ENCODE measurements at regions not wholly inside any gene's neighbourhood (a gene's known extent, or its start where the extent isn't known, plus 50 kb on each side); places are given as distances from the start of the nearest gene placed in this dataset.
"Not testable (repeated sequence)": the region's sequence is repeated elsewhere in the genome, so short reads cannot be mapped to it uniquely, and the experiment has no call there.

DNA sequence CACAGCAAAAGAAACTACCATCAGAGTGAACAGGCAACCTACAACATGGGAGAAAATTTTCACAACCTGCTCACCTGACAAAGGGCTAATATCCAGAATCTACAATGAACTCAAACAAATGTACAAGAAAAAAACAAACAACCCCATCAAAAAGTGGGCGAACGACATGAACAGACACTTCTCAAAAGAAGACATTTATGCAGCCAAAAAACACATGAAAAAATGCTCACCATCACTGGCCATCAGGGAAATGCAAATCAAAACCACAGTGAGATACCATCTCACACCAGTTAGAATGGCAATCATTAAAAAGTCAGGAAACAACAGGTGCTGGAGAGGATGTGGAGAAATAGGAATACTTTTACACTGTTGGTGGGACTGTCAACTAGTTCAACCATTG lies 207.8 kb downstream of the USP6NL start:
- BruUV-seq (replicated peaks); H3K9me3 ChIP-seq (replicated peaks; ENCODE audit: control insufficient read depth, insufficient read depth, low read length); H3K4me1 ChIP-seq (ENCODE audit: control insufficient read depth, insufficient read depth, low read length); H2AFZ ChIP-seq (ENCODE audit: control insufficient read depth, low read depth, low read length); H3K4me3 ChIP-seq; in situ Hi-C loops (cut with MboI); SMC1A ChIA-PET (ENCODE audit: uncharacterized antibody, unreplicated experiment); H3K36me3 ChIP-seq (ENCODE audit: control insufficient read depth in 2 of 2, insufficient read depth in 2 of 2, low read length in 1 of 2); H4K20me1 ChIP-seq (ENCODE audit: control insufficient read depth, insufficient read depth); RAD21 ChIA-PET (ENCODE audit: unreplicated experiment); H3K79me2 ChIP-seq (ENCODE audit: control insufficient read depth, insufficient read depth, low read length); intact Hi-C loops (cut with micrococcal nuclease; ENCODE audit: unreplicated experiment); H3K9ac ChIP-seq (ENCODE audit: control insufficient read depth, insufficient read depth, low read length); DNase-seq (ENCODE audit: low read depth, low spot score); H3K27me3 ChIP-seq (replicated peaks in 1 of 2; ENCODE audit: control insufficient read depth in 2 of 2, insufficient read depth in 2 of 2, low read length in 1 of 2); H3K4me2 ChIP-seq (ENCODE audit: control insufficient read depth, insufficient read depth); POLR2A ChIA-PET; FAIRE-seq; H3K27ac ChIP-seq (ENCODE audit: control insufficient read depth, insufficient read depth); ATAC-seq; CTCF ChIA-PET: not testable (repeated sequence)
- 100% methylated on average over 1 of the region's 2 CpGs for WGBS (ENCODE audit: insufficient coverage, insufficient replicate concordance, low lambda C conversion rate, missing lambda C conversion rate)

GRCh38 chr10:11403116-11403515 lies 208.3 kb downstream of the USP6NL start:
- FAIRE-seq: no peak
- RAD21 ChIA-PET (ENCODE audit: unreplicated experiment): no interaction called here
- intact Hi-C loops (cut with micrococcal nuclease; ENCODE audit: unreplicated experiment) (no loop called here), in situ Hi-C loops (cut with MboI) (no loop called here)
- Histone ChIP-seq H3K27me3 (replicated peaks in 1 of 2; ENCODE audit: control insufficient read depth in 2 of 2, insufficient read depth in 2 of 2, low read length in 1 of 2) (no peaks in the 10 kb centered on the region), H3K9ac (ENCODE audit: control insufficient read depth, insufficient read depth, low read length) (no peak overlapping the region), H3K4me2 (ENCODE audit: control insufficient read depth, insufficient read depth) (no peak overlapping the region), H3K36me3 (ENCODE audit: control insufficient read depth in 2 of 2, insufficient read depth in 2 of 2, low read length in 1 of 2) (no peaks in the 10 kb centered on the region), H3K4me3 (no peak overlapping the region), H3K79me2 (ENCODE audit: control insufficient read depth, insufficient read depth, low read length) (no peaks in the 10 kb centered on the region), H2AFZ (ENCODE audit: control insufficient read depth, low read depth, low read length) (no peak overlapping the region), H4K20me1 (ENCODE audit: control insufficient read depth, insufficient read depth) (no peaks in the 10 kb centered on the region), H3K9me3 (replicated peaks; ENCODE audit: control insufficient read depth, insufficient read depth, low read length) (no peaks in the 10 kb centered on the region; the same call in 2 of the 3 replicates), H3K4me1 (ENCODE audit: control insufficient read depth, insufficient read depth, low read length) (no peaks in the 10 kb centered on the region; the same call in 1 of the 2 replicates), H3K27ac (ENCODE audit: control insufficient read depth, insufficient read depth) (no peak overlapping the region)
- DNase-seq (ENCODE audit: low read depth, low spot score): no peak
- SMC1A ChIA-PET (ENCODE audit: uncharacterized antibody, unreplicated experiment): no interaction called here
- CTCF ChIA-PET: no interaction called here
- no TSS peak for BruUV-seq (replicated peaks)
- POLR2A ChIA-PET: no interaction called here
- WGBS (ENCODE audit: insufficient coverage, insufficient replicate concordance, low lambda C conversion rate, missing lambda C conversion rate): 8% methylated on average over 11 of the region's 11 CpGs
- no peak; the same call in 2 of the 3 replicates for ATAC-seq
- TF ChIP-seq BCL3 (IDR thresholded peaks at IDR 0.05; ENCODE audit: borderline replicate concordance, insufficient read depth, low read depth, low read length, poor library complexity, severe bottlenecking): no peak
- TF ChIP-seq NRF1 (conservative IDR thresholded peaks at IDR 0.05; ENCODE audit: low read depth, low read length): no peak
- TF ChIP-seq RFX5 (IDR thresholded peaks at IDR 0.05; ENCODE audit: low read depth, low read length): no peak
- TF ChIP-seq, protein P1, sequence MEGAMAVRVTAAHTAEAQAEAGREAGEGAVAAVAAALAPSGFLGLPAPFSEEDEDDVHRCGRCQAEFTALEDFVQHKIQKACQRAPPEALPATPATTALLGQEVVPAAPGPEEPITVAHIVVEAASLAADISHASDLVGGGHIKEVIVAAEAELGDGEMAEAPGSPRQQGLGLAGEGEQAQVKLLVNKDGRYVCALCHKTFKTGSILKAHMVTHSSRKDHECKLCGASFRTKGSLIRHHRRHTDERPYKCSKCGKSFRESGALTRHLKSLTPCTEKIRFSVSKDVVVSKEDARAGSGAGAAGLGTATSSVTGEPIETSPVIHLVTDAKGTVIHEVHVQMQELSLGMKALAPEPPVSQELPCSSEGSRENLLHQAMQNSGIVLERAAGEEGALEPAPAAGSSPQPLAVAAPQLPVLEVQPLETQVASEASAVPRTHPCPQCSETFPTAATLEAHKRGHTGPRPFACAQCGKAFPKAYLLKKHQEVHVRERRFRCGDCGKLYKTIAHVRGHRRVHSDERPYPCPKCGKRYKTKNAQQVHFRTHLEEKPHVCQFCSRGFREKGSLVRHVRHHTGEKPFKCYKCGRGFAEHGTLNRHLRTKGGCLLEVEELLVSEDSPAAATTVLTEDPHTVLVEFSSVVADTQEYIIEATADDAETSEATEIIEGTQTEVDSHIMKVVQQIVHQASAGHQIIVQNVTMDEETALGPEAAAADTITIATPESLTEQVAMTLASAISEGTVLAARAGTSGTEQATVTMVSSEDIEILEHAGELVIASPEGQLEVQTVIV (IDR thresholded peaks at IDR 0.05; ENCODE audit: borderline replicate concordance, partially characterized antibody): no peak
- no peak for TF ChIP-seq BCL11A (IDR thresholded peaks at IDR 0.05; ENCODE audit: low read depth, low read length)
- no peak for TF ChIP-seq ZBTB33 (IDR thresholded peaks at IDR 0.05)
- TF ChIP-seq WRNIP1 (IDR thresholded peaks at IDR 0.05; ENCODE audit: borderline replicate concordance, low read depth, low read length): no peak
- TF ChIP-seq CBFB (IDR thresholded peaks at IDR 0.05; ENCODE audit: low read depth): no peak

All from GM12878 (cell line).